ENCODE measurements at regions not wholly inside any gene's neighbourhood (a gene's known extent, or its start where the extent isn't known, plus 50 kb on each side); places are given as distances from the start of the nearest gene placed in this dataset.

DNA sequence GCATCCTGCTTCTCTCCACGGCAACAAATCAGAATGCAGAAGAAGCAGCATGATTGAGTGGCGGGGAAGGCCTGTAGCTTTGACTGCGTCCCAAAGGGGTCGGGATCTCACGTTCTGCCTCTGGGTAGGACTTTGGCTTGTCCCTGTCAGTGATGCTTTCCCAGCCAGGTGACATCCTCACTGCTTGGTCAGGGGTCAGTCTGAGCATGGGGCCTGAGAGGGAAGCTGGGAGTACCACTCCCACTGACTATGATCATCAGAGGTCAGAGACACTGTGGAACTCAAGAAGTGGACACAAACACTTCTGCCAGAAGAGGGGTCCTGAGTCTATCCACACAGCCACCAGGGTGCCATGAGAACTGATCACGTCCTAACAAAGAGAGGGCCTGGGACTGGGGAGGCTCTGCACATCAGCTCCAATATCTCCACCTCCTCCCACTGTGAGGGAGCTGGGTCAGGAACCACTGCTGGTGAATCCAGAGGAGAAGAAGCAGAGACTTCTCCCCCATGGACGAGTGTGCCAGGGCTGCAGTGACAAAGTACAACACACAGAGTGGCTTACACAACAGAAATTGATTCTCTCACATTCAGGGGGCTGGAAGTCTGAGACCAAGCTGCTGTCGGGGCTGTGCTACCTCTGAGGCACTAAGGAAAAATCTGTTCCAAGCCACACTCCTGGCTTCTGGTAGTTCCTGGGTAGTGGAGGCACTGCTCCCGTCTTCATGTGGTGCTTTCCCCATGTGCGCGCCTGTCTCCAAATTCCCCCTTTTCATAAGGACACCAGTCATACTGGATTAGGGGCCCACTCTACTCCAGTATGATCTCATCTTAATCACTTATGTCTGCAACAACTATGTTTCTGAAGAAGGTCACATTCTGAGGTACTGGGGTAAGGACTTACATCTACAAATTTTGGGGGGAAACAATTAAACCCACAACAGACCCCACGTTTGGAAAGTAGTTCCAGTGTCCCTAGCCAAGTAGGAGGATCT, 131.1 kb downstream of the CYP26A1 start:
- H3K4me3 ChIP-seq (ENCODE audit: extremely low read depth, insufficient read depth, low read length, poor library complexity, severe bottlenecking), result no peak overlapping the region
- no peaks in the 10 kb centered on the region for H3K9me3 ChIP-seq (ENCODE audit: control insufficient read depth, low read length)
- 79 to 90% methylated on average over 6 of the region's 12 CpGs for WGBS, 2 experiments (ENCODE audit: insufficient coverage in 2 of 2)
- no peaks in the 10 kb centered on the region for H3K4me1 ChIP-seq (ENCODE audit: control insufficient read depth, insufficient read depth, low read length, poor library complexity, severe bottlenecking)
- no peak overlapping the region for H3K27ac ChIP-seq (ENCODE audit: low read depth, low read length, severe bottlenecking)
- H3K36me3 ChIP-seq (ENCODE audit: control insufficient read depth, insufficient read depth, low read length), result no peaks in the 10 kb centered on the region

DNA sequence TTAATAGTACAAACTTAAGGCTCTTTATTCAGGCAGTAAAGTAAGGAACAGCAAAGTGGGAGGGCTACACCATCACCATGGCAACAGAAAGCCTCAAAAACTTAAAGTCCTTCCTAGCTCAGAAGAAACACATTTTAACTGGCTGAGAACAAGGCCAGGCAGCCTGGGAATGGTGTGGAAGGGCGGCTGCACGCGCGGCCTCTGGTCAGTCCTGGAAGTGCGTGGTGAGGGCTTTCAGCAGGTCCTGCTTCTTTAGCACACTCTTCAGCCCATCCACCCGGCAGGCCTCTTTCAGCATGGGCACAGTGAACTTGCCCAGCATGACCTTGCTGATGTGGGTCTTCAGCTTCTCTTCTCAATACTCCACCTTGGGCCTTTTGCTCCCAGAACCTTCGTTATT, 133.0 kb downstream of the CYP26A1 start:
- Histone ChIP-seq H3K4me3 (ENCODE audit: extremely low read depth, insufficient read depth, low read length, poor library complexity, severe bottlenecking) (no peak overlapping the region), H3K9me3 (ENCODE audit: control insufficient read depth, low read length) (no peaks in the 10 kb centered on the region), H3K27ac (ENCODE audit: low read depth, low read length, severe bottlenecking) (no peak overlapping the region), H3K4me1 (ENCODE audit: control insufficient read depth, insufficient read depth, low read length, poor library complexity, severe bottlenecking) (no peaks in the 10 kb centered on the region), H3K36me3 (ENCODE audit: control insufficient read depth, insufficient read depth, low read length) (no peaks in the 10 kb centered on the region)
- WGBS, 2 experiments (ENCODE audit: insufficient coverage in 2 of 2), result 73% methylated on average over 7 of the region's 7 CpGs

- Histone ChIP-seq H3K4me1 (ENCODE audit: control insufficient read depth, insufficient read depth, low read length, poor library complexity, severe bottlenecking) (no peaks in the 10 kb centered on the region), H3K36me3 (ENCODE audit: control insufficient read depth, insufficient read depth, low read length) (no peaks in the 10 kb centered on the region), H3K4me3 (ENCODE audit: extremely low read depth, insufficient read depth, low read length, poor library complexity, severe bottlenecking) (no peak overlapping the region), H3K9me3 (ENCODE audit: control insufficient read depth, low read length) (no peaks in the 10 kb centered on the region), H3K27ac (ENCODE audit: low read depth, low read length, severe bottlenecking) (no peak overlapping the region)
- WGBS, 2 experiments (ENCODE audit: insufficient coverage in 2 of 2), result 92 to 96% methylated on average over 7 of the region's 7 CpGs
Measured at GRCh38 chr10:93208717-93209464, 135.2 kb downstream of the CYP26A1 start.

- no peaks in the 10 kb centered on the region for H3K4me1 ChIP-seq (ENCODE audit: control insufficient read depth, insufficient read depth, low read length, poor library complexity, severe bottlenecking)
Measured at GRCh38 chr10:93211991-93212390, 138.3 kb downstream of the CYP26A1 start.

GRCh38 chr10:93215312-93215711, 141.6 kb downstream of the CYP26A1 start:
- H3K4me3 ChIP-seq (ENCODE audit: extremely low read depth, insufficient read depth, low read length, poor library complexity, severe bottlenecking), result no peak overlapping the region
- H3K4me1 ChIP-seq (ENCODE audit: control insufficient read depth, insufficient read depth, low read length, poor library complexity, severe bottlenecking), result no peaks in the 10 kb centered on the region
- no peaks in the 10 kb centered on the region for H3K36me3 ChIP-seq (ENCODE audit: control insufficient read depth, insufficient read depth, low read length)
- no peak overlapping the region for H3K27ac ChIP-seq (ENCODE audit: low read depth, low read length, severe bottlenecking)
- H3K9me3 ChIP-seq (ENCODE audit: control insufficient read depth, low read length), result no peaks in the 10 kb centered on the region
- 84 to 87% methylated on average over 3 of the region's 3 CpGs for WGBS, 2 experiments (ENCODE audit: insufficient coverage in 2 of 2)

More at GRCh38 chr10:93211991-93212390, 138.3 kb downstream of the CYP26A1 start:
- no peaks in the 10 kb centered on the region for H3K36me3 ChIP-seq (ENCODE audit: control insufficient read depth, insufficient read depth, low read length)
- H3K9me3 ChIP-seq (ENCODE audit: control insufficient read depth, low read length), result no peaks in the 10 kb centered on the region
- WGBS, 2 experiments (ENCODE audit: insufficient coverage in 2 of 2), result 85 to 94% methylated on average over 7 to 8 of the region's 8 CpGs
- H3K27ac ChIP-seq (ENCODE audit: low read depth, low read length, severe bottlenecking), result no peak overlapping the region
- no peak overlapping the region for H3K4me3 ChIP-seq (ENCODE audit: extremely low read depth, insufficient read depth, low read length, poor library complexity, severe bottlenecking)

DNA sequence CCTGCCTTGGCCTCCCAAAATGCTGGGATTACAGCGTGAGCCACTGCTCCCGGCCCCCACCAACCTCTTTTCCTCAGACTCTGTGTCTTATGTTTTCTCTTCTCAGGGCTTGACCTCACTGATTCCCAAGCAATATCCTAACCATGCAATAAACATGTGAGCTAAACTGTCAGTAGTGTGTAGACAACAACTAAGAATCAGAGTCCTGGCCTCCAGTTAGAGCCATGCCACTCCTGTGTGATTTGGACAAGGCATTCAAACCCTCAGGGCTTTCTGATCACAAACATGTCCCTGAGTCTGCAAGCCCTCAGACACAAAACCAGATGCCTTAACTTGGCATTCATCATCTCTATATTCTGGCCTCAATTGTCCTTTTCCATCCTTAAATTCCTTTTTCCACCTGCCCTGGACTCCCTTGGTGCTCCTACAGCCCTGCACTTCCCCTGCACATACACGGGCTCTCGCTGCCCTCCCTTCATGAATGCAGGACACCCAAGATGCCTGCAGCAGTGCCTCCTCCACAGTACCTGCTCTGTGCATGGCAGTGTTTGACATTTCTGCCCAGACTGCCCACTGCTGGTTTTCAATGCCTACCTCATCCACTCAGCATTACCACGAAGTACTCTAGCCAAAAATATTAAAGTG, 142.8 kb downstream of the CYP26A1 start:
- H3K27ac ChIP-seq (ENCODE audit: low read depth, low read length, severe bottlenecking), result no peak overlapping the region
- H3K36me3 ChIP-seq (ENCODE audit: control insufficient read depth, insufficient read depth, low read length), result no peaks in the 10 kb centered on the region
- WGBS, 2 experiments (ENCODE audit: insufficient coverage in 2 of 2), result 84 to 95% methylated on average over 4 of the region's 5 CpGs
- no peaks in the 10 kb centered on the region for H3K4me1 ChIP-seq (ENCODE audit: control insufficient read depth, insufficient read depth, low read length, poor library complexity, severe bottlenecking)
- H3K4me3 ChIP-seq (ENCODE audit: extremely low read depth, insufficient read depth, low read length, poor library complexity, severe bottlenecking), result no peak overlapping the region
- H3K9me3 ChIP-seq (ENCODE audit: control insufficient read depth, low read length), result no peaks in the 10 kb centered on the region

- Histone ChIP-seq H3K36me3 (ENCODE audit: control insufficient read depth, insufficient read depth, low read length) (no peaks in the 10 kb centered on the region), H3K4me1 (ENCODE audit: control insufficient read depth, insufficient read depth, low read length, poor library complexity, severe bottlenecking) (no peaks in the 10 kb centered on the region), H3K27ac (ENCODE audit: low read depth, low read length, severe bottlenecking) (no peak overlapping the region), H3K9me3 (ENCODE audit: control insufficient read depth, low read length) (no peaks in the 10 kb centered on the region), H3K4me3 (ENCODE audit: extremely low read depth, insufficient read depth, low read length, poor library complexity, severe bottlenecking) (no peak overlapping the region)
Measured at GRCh38 chr10:93218386-93218785, 144.7 kb downstream of the CYP26A1 start.

GRCh38 chr10:93219347-93219746, 145.7 kb downstream of the CYP26A1 start:
- WGBS, 2 experiments (ENCODE audit: insufficient coverage in 2 of 2), result no CpG with 5 or more reads among the region's 1 CpG
- no peaks in the 10 kb centered on the region for H3K4me1 ChIP-seq (ENCODE audit: control insufficient read depth, insufficient read depth, low read length, poor library complexity, severe bottlenecking)
- H3K9me3 ChIP-seq (ENCODE audit: control insufficient read depth, low read length), result no peaks in the 10 kb centered on the region

DNA sequence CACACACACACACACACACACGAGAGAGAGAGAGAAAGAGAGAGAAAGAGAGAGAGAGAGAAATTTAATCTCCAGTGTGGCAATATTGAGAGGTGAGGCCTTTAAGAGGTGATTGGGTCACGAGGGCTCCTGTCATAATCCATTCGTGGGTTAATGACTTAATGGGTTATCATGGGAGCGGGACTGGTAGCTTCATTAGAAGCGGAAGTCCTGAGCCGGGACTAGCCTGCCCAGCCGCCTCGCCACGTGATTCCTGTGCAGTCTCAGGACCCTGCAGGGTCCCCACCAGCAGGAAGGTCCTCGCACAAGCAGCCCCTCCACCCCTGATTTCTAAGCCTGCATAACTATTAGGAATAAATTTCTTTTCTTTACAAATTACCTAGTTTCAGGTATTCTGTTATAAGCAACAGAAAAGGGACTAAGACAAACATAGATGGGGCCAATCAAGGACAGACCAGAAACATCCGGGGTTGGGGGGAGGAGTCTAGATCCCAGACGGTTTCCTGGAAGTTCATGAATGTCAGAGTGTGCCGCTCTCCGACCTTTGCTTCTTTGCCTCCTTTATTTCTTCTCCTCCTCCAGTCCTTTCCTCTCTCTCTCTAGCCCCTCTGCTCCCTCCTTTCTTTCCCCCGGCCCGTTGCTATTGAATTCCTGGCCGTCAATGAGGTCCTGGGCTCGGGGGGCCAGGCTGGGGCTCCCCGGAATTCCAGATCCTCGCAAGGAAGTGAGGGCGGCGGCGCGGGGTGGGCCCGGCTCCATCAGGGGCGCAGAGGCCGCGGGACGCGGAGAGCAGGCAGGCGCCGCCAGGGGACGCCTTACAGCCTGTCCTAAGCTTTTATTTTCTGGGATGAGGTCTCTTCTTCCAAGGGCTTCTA, 146.8 kb downstream of the CYP26A1 start:
- H3K4me3 ChIP-seq (ENCODE audit: extremely low read depth, insufficient read depth, low read length, poor library complexity, severe bottlenecking), result no peak overlapping the region
- no peak overlapping the region for H3K27ac ChIP-seq (ENCODE audit: low read depth, low read length, severe bottlenecking)
- 89 to 95% methylated on average over 22 to 31 of the region's 33 CpGs for WGBS, 2 experiments (ENCODE audit: insufficient coverage in 2 of 2)
- no peaks in the 10 kb centered on the region for H3K4me1 ChIP-seq (ENCODE audit: control insufficient read depth, insufficient read depth, low read length, poor library complexity, severe bottlenecking)
- no peaks in the 10 kb centered on the region for H3K36me3 ChIP-seq (ENCODE audit: control insufficient read depth, insufficient read depth, low read length)
- H3K9me3 ChIP-seq (ENCODE audit: control insufficient read depth, low read length), result no peaks in the 10 kb centered on the region

More at GRCh38 chr10:93219347-93219746, 145.7 kb downstream of the CYP26A1 start:
- no peak overlapping the region for H3K27ac ChIP-seq (ENCODE audit: low read depth, low read length, severe bottlenecking)
- no peaks in the 10 kb centered on the region for H3K36me3 ChIP-seq (ENCODE audit: control insufficient read depth, insufficient read depth, low read length)
- no peak overlapping the region for H3K4me3 ChIP-seq (ENCODE audit: extremely low read depth, insufficient read depth, low read length, poor library complexity, severe bottlenecking)

DNA sequence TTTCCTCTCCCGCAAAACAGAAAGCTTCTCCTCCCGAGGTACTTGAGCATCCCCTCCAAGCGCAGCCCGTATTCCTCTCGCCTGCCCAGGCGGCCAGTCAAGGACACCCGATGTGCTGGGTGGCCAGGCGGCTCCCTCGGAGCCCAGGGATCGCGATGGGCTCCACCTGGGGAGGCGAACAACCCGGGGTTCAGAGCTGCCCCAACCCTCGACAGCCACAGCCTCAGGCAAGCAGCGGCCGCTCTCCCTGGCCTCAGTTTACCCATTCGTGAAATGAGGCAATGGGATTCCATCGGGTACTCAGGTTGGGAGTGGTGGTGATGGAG, 147.4 kb downstream of the CYP26A1 start:
- Histone ChIP-seq H3K27ac (ENCODE audit: low read depth, low read length, severe bottlenecking) (no peak overlapping the region), H3K36me3 (ENCODE audit: control insufficient read depth, insufficient read depth, low read length) (no peaks in the 10 kb centered on the region), H3K9me3 (ENCODE audit: control insufficient read depth, low read length) (no peaks in the 10 kb centered on the region), H3K4me3 (ENCODE audit: extremely low read depth, insufficient read depth, low read length, poor library complexity, severe bottlenecking) (no peak overlapping the region), H3K4me1 (ENCODE audit: control insufficient read depth, insufficient read depth, low read length, poor library complexity, severe bottlenecking) (no peaks in the 10 kb centered on the region)
- WGBS, 2 experiments (ENCODE audit: insufficient coverage in 2 of 2), result 96 to 97% methylated on average over 13 to 18 of the region's 18 CpGs
